ENCODE measurements at regions not wholly inside any gene's neighbourhood (a gene's known extent, or its start where the extent isn't known, plus 50 kb on each side); places are given as distances from the start of the nearest gene placed in this dataset.

DNA sequence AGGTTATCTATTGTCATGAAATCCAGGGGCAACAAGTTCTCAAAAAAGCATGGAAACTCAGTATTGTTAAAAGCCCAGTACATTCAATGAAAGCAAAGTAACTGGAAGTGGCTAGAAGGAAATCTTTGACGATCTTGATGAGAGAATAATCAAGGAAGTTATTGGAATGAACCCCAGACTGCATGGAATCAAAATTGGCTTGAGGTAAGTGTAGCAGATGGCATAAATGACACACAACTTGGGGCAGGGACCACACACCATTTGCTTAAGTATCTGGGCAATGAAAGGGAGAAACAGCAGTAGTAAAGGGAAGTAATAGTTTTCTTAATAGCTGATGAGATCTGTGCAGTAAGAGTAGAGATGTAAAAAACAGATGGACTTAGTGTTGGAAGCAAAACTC, 238.0 kb downstream of the HS3ST3A1 start:
- H3K27me3 ChIP-seq (ENCODE audit: control insufficient read depth, insufficient read depth, low read length), result no peaks in the 10 kb centered on the region
- FAIRE-seq, result no peak
- no peaks in the 10 kb centered on the region for H3K36me3 ChIP-seq (ENCODE audit: control insufficient read depth, insufficient read depth, low read length)
- DNase-seq (ENCODE audit: low read depth), result no peak
- TF ChIP-seq, protein P1, sequence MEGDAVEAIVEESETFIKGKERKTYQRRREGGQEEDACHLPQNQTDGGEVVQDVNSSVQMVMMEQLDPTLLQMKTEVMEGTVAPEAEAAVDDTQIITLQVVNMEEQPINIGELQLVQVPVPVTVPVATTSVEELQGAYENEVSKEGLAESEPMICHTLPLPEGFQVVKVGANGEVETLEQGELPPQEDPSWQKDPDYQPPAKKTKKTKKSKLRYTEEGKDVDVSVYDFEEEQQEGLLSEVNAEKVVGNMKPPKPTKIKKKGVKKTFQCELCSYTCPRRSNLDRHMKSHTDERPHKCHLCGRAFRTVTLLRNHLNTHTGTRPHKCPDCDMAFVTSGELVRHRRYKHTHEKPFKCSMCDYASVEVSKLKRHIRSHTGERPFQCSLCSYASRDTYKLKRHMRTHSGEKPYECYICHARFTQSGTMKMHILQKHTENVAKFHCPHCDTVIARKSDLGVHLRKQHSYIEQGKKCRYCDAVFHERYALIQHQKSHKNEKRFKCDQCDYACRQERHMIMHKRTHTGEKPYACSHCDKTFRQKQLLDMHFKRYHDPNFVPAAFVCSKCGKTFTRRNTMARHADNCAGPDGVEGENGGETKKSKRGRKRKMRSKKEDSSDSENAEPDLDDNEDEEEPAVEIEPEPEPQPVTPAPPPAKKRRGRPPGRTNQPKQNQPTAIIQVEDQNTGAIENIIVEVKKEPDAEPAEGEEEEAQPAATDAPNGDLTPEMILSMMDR (IDR thresholded peaks at IDR 0.05; ENCODE audit: insufficient read depth, low read length, severe bottlenecking), result no peak
- no peak overlapping the region for H3K4me3 ChIP-seq (ENCODE audit: low read depth, low read length)

DNA sequence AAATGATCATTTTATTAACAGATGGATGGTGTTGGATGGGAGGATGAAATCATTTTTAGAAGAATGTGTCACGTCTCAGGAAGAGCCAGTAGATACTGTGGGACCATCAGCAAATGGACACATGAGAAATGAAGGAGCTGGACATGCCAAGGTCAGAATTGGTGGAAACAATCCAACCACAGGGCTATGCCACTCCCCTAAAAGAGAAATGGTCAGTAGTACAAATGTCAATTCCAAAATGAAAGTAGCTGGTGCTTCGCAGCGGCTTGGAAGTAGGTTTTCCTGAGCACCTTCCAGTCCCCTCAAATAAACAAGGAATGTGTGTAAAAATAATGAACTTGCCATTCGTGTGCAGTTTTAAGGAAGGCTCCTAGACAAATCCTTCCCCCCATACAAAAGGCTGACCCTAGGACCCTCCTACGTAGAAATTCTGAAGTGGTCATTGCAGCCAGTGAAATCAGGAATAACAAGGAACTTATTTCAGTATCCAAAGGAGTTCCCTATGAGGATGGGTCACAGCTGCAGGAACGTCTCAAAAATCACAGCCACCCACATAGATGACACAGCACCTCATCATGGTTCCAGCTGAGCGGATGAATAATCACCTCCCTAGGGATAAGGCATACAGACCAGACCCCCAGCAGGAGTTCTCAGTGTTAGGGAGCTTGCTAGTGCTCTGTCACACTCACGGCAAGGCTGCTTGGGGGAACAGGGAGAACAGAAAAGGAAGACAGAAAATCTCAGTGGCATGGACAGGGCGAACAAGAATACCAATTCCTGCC, 239.2 kb downstream of the HS3ST3A1 start:
- Histone ChIP-seq H3K4me3 (ENCODE audit: low read depth, low read length) (no peak overlapping the region), H3K36me3 (ENCODE audit: control insufficient read depth, insufficient read depth, low read length) (no peaks in the 10 kb centered on the region), H3K27me3 (ENCODE audit: control insufficient read depth, insufficient read depth, low read length) (no peaks in the 10 kb centered on the region)
- TF ChIP-seq, protein P1 (IDR thresholded peaks at IDR 0.05; ENCODE audit: insufficient read depth, low read length, severe bottlenecking), result no peak
- FAIRE-seq, result no peak
- DNase-seq (ENCODE audit: low read depth), result peak; percentile 50

DNA sequence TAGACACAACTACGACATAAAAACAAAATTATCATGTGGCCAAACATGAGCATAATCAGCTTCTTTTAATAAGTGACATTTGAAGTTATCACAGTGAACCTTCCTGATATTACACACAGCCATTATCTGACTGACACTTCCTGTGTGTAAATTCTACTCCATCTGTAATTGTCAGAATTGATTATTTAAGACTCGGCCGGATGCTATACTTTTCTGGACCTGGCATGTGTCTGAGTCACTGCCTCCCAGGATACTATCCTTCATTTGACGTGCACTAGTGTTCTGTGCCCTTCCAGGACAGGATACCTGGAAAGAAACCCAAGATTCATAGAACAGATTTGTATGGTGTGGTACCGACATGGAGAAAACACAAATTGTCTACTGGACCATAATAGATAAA, 242.0 kb downstream of the HS3ST3A1 start:
- Histone ChIP-seq H3K4me3 (ENCODE audit: low read depth, low read length) (no peak overlapping the region), H3K27me3 (ENCODE audit: control insufficient read depth, insufficient read depth, low read length) (no peaks in the 10 kb centered on the region), H3K36me3 (ENCODE audit: control insufficient read depth, insufficient read depth, low read length) (no peaks in the 10 kb centered on the region)
- DNase-seq (ENCODE audit: low read depth), result no peak
- no peak for FAIRE-seq
- TF ChIP-seq, protein P1 (IDR thresholded peaks at IDR 0.05; ENCODE audit: insufficient read depth, low read length, severe bottlenecking), result no peak

DNA sequence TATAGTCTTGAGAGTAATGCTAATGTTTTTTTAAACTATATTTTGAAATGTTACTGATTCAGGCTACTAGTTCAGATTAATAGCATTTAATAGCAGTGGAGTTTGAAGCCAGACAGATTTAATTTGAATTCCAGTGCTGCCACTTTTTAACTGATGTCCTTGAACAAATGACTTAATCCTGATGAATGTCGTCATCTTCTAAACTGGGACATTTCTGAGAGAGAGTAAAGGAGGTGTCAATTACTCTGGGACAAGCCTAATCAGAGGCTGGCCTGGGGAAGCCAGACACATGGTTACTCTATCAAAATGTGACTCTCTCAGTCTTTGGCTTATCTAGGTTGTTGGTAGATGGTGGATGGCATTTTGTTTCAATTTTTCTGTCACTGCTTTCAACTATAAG, 246.7 kb downstream of the HS3ST3A1 start:
- FAIRE-seq (no peak), DNase-seq (ENCODE audit: low read depth) (no peak)
- TF ChIP-seq, protein P1 (IDR thresholded peaks at IDR 0.05; ENCODE audit: insufficient read depth, low read length, severe bottlenecking), result no peak
- Histone ChIP-seq H3K4me3 (ENCODE audit: low read depth, low read length) (no peak overlapping the region), H3K36me3 (ENCODE audit: control insufficient read depth, insufficient read depth, low read length) (no peaks in the 10 kb centered on the region), H3K27me3 (ENCODE audit: control insufficient read depth, insufficient read depth, low read length) (no peaks in the 10 kb centered on the region)

DNA sequence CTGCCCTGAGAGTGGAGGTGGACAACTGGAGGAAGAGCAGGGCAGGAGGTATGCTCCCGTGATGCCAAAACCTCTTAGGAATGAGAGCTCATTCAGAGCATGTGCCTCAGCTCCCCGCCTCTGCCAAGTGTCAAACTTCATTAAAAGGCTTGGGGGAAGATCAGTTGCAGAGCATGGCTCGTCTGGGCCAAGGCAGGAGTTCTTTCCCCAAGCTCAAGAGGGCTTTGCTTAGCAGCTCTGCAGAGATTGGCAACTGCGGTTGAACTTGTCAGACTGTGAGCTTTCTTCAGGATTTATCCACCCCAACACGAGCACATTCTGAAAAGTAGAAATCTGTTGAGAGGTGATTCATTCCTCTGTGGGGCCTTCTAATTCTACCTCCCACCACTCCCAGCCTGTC, 248.1 kb downstream of the HS3ST3A1 start:
- FAIRE-seq (peak; percentile 64), DNase-seq (ENCODE audit: low read depth) (no peak)
- TF ChIP-seq, protein P1 (IDR thresholded peaks at IDR 0.05; ENCODE audit: insufficient read depth, low read length, severe bottlenecking), result no peak
- Histone ChIP-seq H3K4me3 (ENCODE audit: low read depth, low read length) (no peak overlapping the region), H3K36me3 (ENCODE audit: control insufficient read depth, insufficient read depth, low read length) (no peaks in the 10 kb centered on the region), H3K27me3 (ENCODE audit: control insufficient read depth, insufficient read depth, low read length) (no peaks in the 10 kb centered on the region)
